ENCODE measurements at regions not wholly inside any gene's neighbourhood (a gene's known extent, or its start where the extent isn't known, plus 50 kb on each side); places are given as distances from the start of the nearest gene placed in this dataset.
"Not testable (repeated sequence)": the region's sequence is repeated elsewhere in the genome, so short reads cannot be mapped to it uniquely, and the experiment has no call there.

- intact Hi-C loops (cut with micrococcal nuclease); DNase-seq; ATAC-seq: not testable (repeated sequence)
Measured at GRCh38 chr21:5117666-5118295, 5403.6 kb upstream of the TPTE start.

- not testable (repeated sequence) for ATAC-seq, DNase-seq
Measured at GRCh38 chr21:5118296-5118679, 5403.1 kb upstream of the TPTE start.

GRCh38 chr21:5119179-5119578 is 5402.2 kb upstream of the TPTE start:
- intact Hi-C loops (cut with micrococcal nuclease); ATAC-seq; DNase-seq: not testable (repeated sequence)

More at GRCh38 chr21:5118296-5118679, 5403.1 kb upstream of the TPTE start:
- intact Hi-C loops (cut with micrococcal nuclease): not testable (repeated sequence)

- intact Hi-C loops (cut with micrococcal nuclease): not testable (repeated sequence)
- peak; percentile 32 for DNase-seq
Measured at GRCh38 chr21:5121399-5121798, 5400.0 kb upstream of the TPTE start.

GRCh38 chr21:5121849-5122248 is 5399.5 kb upstream of the TPTE start:
- DNase-seq; intact Hi-C loops (cut with micrococcal nuclease): not testable (repeated sequence)
- peak; percentile 12 for ATAC-seq

More at GRCh38 chr21:5121399-5121798, 5400.0 kb upstream of the TPTE start:
- peak; percentile 53 for ATAC-seq

- intact Hi-C loops (cut with micrococcal nuclease): not testable (repeated sequence)
- DNase-seq (peak; percentile 92), ATAC-seq (peak; percentile 61)
Measured at GRCh38 chr21:5123655-5124054, 5397.7 kb upstream of the TPTE start.

GRCh38 chr21:5128261-5128660 is 5393.1 kb upstream of the TPTE start:
- intact Hi-C loops (cut with micrococcal nuclease): not testable (repeated sequence)
- DNase-seq (peak; percentile 98), ATAC-seq (peak; percentile 91)

- ATAC-seq; DNase-seq; intact Hi-C loops (cut with micrococcal nuclease): not testable (repeated sequence)
Measured at GRCh38 chr21:5133824-5134223, 5387.6 kb upstream of the TPTE start.

GRCh38 chr21:5136406-5136805 is 5385.0 kb upstream of the TPTE start:
- intact Hi-C loops (cut with micrococcal nuclease); ATAC-seq; DNase-seq: not testable (repeated sequence)

GRCh38 chr21:5137006-5137405 is 5384.4 kb upstream of the TPTE start:
- ATAC-seq; intact Hi-C loops (cut with micrococcal nuclease); DNase-seq: not testable (repeated sequence)

- DNase-seq; ATAC-seq; intact Hi-C loops (cut with micrococcal nuclease): not testable (repeated sequence)
Measured at GRCh38 chr21:5138687-5139086, 5382.7 kb upstream of the TPTE start.

- ATAC-seq: peak; percentile 36
- intact Hi-C loops (cut with micrococcal nuclease); DNase-seq: not testable (repeated sequence)
Measured at GRCh38 chr21:5139528-5139927, 5381.9 kb upstream of the TPTE start.

GRCh38 chr21:5143011-5143410 is 5378.4 kb upstream of the TPTE start:
- intact Hi-C loops (cut with micrococcal nuclease); DNase-seq; ATAC-seq: not testable (repeated sequence)

GRCh38 chr21:5144731-5145130 is 5376.7 kb upstream of the TPTE start:
- DNase-seq; intact Hi-C loops (cut with micrococcal nuclease): not testable (repeated sequence)

GRCh38 chr21:5147685-5148084 is 5373.7 kb upstream of the TPTE start:
- intact Hi-C loops (cut with micrococcal nuclease); ATAC-seq: not testable (repeated sequence)

More at GRCh38 chr21:5144731-5145130, 5376.7 kb upstream of the TPTE start:
- not testable (repeated sequence) for ATAC-seq

GRCh38 chr21:5149222-5149621 is 5372.2 kb upstream of the TPTE start:
- ATAC-seq; DNase-seq; intact Hi-C loops (cut with micrococcal nuclease): not testable (repeated sequence)

More at GRCh38 chr21:5147685-5148084, 5373.7 kb upstream of the TPTE start:
- not testable (repeated sequence) for DNase-seq

GRCh38 chr21:5153842-5154640 is 5367.3 kb upstream of the TPTE start:
- intact Hi-C loops (cut with micrococcal nuclease): not testable (repeated sequence)
- DNase-seq (peak; percentile 33), ATAC-seq (peak; percentile 19)

- DNase-seq (peak; percentile 92), ATAC-seq (peak; percentile 100)
- intact Hi-C loops (cut with micrococcal nuclease): not testable (repeated sequence)
Measured at GRCh38 chr21:5154641-5154982, 5366.8 kb upstream of the TPTE start.

GRCh38 chr21:5162693-5163574 is 5358.4 kb upstream of the TPTE start:
- DNase-seq; intact Hi-C loops (cut with micrococcal nuclease): not testable (repeated sequence)
- ATAC-seq: peak; percentile 80

All from left ventricle myocardium superior (tissue), 1 donor.